Activated CD4-positive, CD25-positive, alpha-beta regulatory T cell treated with anti-CD3 and anti-CD28 coated beads, Interleukin-2, amount 50 U/mL, for 72 hours (primary cell): ENCODE measurements at regions not wholly inside any gene's neighbourhood (a gene's known extent, or its start where the extent isn't known, plus 50 kb on each side); places are given as distances from the start of the nearest gene placed in this dataset.
"Not testable (repeated sequence)": the region's sequence is repeated elsewhere in the genome, so short reads cannot be mapped to it uniquely, and the experiment has no call there.

Source experiments
- DNase-seq: peaks from one replicate; pipeline ENCODE4 v3.0.0; 2021

DNA sequence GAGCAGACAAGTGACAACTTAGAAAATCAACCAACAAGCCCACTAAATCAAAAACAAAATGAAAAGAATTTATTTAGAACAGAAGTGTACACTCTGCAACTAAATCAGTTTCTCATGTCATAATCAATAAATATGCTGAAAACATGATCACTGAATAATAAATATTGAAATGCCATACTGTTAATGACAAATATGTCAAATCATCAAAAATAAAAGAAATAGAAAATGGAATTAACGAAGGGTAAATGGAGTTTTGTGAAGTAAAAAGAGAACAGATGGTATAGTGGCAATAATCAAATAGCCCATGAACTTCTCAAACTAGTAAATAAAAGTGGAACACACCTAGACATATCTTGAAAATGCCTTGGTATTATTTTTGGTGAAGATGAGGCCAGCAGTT is 744.9 kb downstream of the TAF11L14 start:
- DNase-seq: no peak

DNA sequence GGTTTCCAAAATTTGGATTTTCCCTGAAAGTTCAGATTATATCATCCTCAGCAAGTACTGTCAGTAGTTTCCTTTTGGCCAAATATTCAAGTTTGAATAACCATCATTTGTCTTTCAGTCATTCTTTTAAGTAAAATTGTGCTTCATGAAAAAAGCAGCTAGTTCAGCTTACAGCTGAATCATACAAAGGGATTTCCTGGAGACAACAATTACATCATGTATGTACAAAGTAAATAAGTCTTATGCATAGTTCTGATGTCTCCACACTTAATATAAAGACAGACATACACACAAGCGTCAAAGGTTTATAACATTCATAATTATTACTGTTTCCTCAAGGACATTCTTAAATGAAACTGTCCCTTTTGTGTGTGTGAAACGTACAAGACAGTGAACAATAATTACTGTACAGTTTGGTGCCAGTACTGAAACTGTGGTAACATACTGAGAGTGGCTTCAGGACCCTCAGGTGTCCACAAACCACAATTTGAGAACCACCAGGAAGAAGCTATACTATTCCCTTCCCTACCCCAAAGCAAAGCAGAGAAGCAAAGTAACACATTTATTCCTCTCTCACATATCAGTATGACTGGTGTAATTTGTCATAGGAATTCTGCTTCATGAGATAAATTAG is 746.6 kb downstream of the TAF11L14 start:
- no peak for DNase-seq

GRCh38 chr5:18393565-18394442 is 759.5 kb downstream of the TAF11L14 start:
- DNase-seq: peak; percentile 41

DNA sequence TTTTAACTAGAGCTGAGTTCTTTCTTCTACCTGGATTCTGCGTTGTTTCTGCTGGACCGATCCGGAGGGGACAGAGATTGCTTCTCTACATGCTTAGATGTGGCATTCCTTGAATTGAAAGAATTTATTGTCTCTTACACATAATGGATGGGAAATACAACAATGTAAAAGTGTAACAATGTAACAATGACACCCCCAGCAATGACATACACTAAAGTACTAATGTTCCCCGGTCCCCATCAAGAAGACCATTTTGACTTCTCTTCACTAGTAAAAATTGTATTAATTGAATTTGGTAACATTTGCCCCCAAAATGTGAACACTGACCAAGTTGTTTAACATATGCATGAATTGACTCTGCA is 760.2 kb downstream of the TAF11L14 start:
- DNase-seq: no peak

DNA sequence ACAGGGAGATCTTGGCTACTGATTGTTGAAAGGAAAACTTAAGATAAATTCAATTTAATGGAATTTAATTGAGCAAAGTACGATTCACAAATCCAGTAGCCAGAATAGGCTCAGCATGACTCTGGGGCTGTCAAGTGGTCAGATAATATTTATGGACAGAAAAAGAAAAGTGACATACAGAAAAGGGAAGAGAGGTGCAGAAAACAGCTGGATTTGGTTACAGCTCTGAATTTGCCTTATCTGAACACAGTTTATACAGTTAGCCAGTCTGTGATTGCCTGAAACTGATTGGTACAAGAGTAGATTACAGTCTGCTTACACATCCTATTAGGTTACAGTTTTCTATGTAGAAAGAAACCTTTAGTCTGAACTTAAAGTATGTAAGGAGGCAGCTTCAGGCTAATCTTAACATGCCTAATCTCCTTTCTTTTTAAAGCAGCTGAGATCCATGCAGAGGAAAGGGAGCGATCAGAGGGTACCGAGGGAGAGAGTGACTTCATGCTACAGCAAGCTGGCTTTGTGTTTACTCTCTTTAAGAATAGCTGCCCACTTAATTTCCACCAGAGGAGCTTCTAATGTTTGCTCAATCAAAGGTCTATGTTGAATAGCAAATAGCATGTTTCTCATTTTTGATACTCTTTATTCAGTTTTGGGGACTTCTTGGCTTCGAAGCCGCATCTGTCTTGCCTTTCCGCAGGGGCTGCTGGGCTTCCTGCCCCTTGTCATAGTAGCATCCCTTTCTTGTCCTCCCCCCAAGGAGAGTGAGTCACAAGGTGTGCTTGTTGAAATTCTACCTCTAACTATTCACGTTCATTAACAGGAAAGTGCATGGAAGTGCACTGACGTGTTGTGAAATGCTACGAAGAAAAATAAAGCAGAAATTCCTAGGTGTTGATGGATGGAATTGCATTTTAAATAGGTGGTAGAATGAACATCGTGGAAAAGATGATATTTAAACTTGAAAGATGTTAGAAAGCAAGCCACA is 761.2 kb downstream of the TAF11L14 start:
- DNase-seq: no peak

- DNase-seq: no peak
Observed at GRCh38 chr5:18397371-18397770, 763.1 kb downstream of the TAF11L14 start.

- DNase-seq: no peak
Observed at GRCh38 chr5:18397891-18398290, 763.6 kb downstream of the TAF11L14 start.

DNA sequence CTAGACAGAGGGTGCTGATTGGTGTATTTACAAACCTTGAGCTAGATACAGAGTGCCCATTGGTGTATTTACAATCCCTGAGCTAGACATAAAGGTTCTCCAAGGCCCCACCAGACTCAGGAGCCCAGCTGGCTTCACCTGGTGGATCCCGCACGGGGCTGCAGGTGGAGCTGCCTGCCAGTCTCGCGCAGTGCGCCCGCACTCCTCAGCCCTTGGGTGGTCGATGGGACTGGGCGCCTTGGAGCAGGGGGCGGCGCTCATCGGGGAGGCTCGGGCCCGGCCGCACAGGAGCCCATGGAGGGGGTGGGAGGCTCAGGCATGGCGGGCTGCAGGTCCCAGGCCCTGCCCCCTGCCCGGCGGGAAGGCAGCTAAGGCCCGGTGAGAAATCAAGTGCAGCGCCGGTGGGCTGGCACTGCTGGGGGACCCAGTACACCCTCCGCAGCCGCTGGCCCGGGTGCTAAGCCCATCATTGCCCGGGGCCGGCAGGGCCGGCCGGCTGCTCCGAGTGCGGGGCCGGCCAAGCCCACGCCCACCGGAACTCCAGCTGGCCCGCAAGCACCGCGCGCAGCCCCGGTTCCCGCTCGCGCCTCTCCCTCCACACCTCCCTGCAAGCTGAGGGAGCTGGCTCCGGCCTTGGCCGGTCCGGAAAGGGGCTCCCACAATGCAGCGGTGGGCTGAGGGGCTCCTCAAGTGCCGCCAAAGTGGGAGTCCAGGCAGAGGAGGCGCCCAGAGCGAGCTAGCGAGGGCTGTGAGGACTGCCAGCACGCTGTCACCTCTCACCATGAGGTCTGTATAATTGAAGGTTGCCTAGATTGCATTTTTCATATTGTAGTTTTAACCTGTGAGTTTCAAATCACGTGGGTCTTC is 765.4 kb downstream of the TAF11L14 start:
- not testable (repeated sequence) for DNase-seq

DNA sequence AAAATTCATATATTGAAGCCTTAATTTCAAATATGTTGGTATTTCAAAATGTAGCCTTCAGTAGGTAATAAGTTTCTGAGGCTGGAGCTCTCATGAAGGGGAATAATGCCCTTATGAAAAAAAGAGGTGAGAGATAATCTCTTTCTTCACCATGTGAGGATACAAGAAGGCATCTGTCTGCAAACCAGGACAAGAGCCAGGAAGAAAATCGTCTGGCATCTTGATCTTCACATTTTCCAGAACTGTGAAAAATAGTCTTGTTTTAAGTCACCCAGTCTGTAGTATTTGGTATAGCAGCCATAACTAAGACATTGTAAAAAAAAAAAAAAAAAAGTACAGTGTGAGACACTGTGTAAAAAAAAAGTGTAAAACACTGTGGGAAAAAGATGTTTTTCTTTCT is 768.9 kb downstream of the TAF11L14 start:
- DNase-seq: no peak

DNA sequence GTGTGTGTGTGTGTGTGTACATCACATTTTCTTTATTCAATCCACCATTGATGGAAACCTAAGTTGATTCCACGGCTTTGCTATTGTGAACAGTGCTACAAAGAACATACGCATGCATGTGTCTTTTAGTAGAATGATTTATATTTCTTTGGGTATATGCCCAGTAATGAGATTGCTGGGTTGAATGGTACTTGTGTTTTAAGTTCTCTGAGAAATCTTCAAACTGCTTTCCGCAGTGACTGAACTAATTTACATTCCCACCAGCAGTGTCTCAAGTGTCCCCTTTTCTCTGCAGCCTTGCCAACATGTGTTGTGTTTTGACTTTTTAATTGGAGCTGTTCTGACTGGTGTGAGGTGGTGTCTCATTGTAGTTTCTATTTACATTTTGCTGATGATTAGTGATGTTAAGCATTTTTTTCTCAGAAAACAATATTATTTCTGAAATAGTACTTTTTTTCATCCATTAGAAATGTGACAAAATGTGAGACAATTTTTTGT is 769.7 kb downstream of the TAF11L14 start:
- no peak for DNase-seq

DNA sequence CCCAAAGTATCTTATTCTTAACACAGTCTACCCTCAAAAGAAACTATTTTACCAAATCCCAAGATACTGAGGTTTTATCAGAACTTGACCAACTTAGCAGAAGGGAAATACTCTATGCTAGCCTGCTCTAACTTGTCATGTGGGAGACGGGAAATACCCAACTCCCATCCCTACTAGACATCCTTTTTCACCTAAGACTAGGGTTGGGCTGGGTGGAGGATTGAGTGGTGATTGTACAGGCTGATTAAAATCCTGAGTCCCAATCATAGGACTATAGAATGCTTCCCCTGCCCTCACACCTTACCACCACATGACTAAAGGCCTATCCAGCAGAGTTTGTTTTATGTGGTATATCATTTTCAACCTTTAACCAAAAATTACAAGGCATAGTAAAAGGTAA is 786.5 kb downstream of the TAF11L14 start:
- DNase-seq: no peak

GRCh38 chr5:18433336-18433735 is 799.1 kb downstream of the TAF11L14 start:
- DNase-seq: no peak

- DNase-seq: no peak
Observed at GRCh38 chr5:18438126-18438525, 803.9 kb downstream of the TAF11L14 start.

DNA sequence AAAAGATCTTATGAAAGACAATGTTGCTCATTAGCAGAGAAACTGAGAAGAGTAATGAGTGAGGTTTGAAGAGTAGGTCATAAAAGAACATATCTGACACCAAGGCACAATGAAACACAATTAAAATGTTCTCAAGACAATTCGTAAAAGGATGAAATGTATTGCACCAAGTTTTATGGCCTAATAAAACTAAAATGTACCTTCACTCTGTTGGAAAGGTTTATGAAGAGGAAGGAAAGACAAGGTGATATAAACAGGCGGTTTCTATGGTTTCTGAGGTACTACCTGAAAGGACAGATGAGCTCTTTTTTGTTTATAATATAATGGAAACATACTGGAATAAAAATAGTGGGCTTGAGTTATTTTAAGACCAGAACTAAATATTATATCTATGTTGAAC is 821.3 kb downstream of the TAF11L14 start:
- no peak for DNase-seq

GRCh38 chr5:18457255-18457654 is 823.0 kb downstream of the TAF11L14 start:
- no peak for DNase-seq

DNA sequence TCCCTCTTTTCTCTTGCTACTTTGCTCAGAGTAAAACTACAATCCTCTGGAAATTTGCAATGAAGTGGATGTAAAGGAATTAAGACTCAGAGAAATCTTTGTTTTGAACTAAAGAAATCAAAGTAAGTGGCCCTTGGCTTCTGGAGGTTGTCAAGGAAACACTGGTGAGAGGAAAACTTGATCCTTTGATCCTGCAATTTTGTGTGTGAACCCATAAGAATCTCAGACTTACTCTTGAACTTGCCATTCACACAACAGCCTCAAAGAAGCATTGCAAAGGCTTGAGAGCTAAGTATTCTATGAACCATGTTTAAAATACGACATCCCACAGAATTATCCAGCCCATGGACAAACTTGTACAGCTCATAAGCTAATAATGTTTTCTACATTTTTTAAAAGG is 827.5 kb downstream of the TAF11L14 start:
- no peak for DNase-seq

- no peak for DNase-seq
Observed at GRCh38 chr5:18465833-18466681, 831.8 kb downstream of the TAF11L14 start.

GRCh38 chr5:18466731-18467130 is 832.5 kb downstream of the TAF11L14 start:
- no peak for DNase-seq

DNA sequence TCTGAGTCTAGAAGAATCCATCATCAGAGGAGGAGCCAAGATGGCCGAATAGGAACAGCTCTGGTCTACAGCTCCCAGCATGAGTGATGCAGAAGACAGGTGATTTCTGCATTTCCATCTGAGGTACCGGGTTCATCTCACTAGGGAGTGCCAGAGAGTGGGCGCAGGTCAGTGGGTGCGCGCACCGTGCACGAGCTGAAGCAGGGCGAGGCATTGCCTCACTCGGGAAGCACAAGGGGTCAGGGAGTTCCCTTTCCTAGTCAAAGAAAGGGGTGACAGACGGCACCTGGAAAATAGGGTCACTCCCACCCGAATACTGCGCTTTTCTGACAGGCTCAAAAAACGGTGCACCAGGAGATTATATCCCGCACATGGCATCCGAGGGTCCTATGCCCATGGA is 837.5 kb downstream of the TAF11L14 start:
- not testable (repeated sequence) for DNase-seq

- no peak for DNase-seq
Observed at GRCh38 chr5:18483451-18483850, 849.2 kb downstream of the TAF11L14 start.

GRCh38 chr5:18487928-18488480 is 853.7 kb downstream of the TAF11L14 start:
- DNase-seq: no peak
